Activated CD4-positive, alpha-beta T cell treated with anti-CD3 and anti-CD28 coated beads, Interleukin-2, amount 10 ng/mL, durations not matched to agents 7 days and 5 days (primary cell): ENCODE measurements at regions not wholly inside any gene's neighbourhood (a gene's known extent, or its start where the extent isn't known, plus 50 kb on each side); places are given as distances from the start of the nearest gene placed in this dataset.

Experiments
- CTCF ChIA-PET: fragments of 350-600 bp; sonication (Branson Sonifier 250); formaldehyde crosslinking; loops from one replicate; lab custom pipeline; 2021; ENCODE audit warnings: antibody characterized with exemption; lab: Charles Lee
- POLR2A ChIA-PET: fragments of 350-600 bp; sonication (Branson Sonifier 250); formaldehyde crosslinking; loops from one replicate; lab custom pipeline; 2021; ENCODE audit warnings: antibody characterized with exemption; lab: Charles Lee
- DNase-seq: peaks from one replicate; pipeline ENCODE4 v3.0.0-alpha.2; 2020
- H3K27ac Mint-ChIP-seq: one replicate; pipeline ENCODE4 v1.8.0; 2021; ENCODE audit warnings: mild to moderate bottlenecking, moderate library complexity, mixed read lengths
- H3K27me3 Mint-ChIP-seq: one replicate; pipeline ENCODE4 v1.8.0; 2021; ENCODE audit warnings: mixed read lengths
- H3K36me3 Mint-ChIP-seq: one replicate; pipeline ENCODE4 v1.8.0; 2021; ENCODE audit warnings: low read depth, mixed read lengths
- H3K4me1 Mint-ChIP-seq: one replicate; pipeline ENCODE4 v1.8.0; 2021; ENCODE audit warnings: mixed read lengths
- H3K4me3 Mint-ChIP-seq: one replicate; pipeline ENCODE4 v1.8.0; 2021; ENCODE audit warnings: mild to moderate bottlenecking, moderate library complexity, mixed read lengths
- H3K9me3 Mint-ChIP-seq: one replicate; pipeline ENCODE4 v1.8.0; 2021; ENCODE audit warnings: mixed read lengths

- DNase-seq = no peak
- Mint-ChIP-seq H3K4me1 (no peaks in the 10 kb centered on the region), H3K9me3 (no peaks in the 10 kb centered on the region), H3K27ac (no peak overlapping the region), H3K27me3 (no peaks in the 10 kb centered on the region), H3K4me3 (no peak overlapping the region), H3K36me3 (no peaks in the 10 kb centered on the region)
- CTCF ChIA-PET = interaction anchor here (1.1 kb wide), 1 partner anchor 10 kb away, joined by 3 read pairs; no protein-coding TSS in a partner anchor
- POLR2A ChIA-PET = no interaction called here
Measured at GRCh38 chr13:76440568-76440967, 445.6 kb downstream of the KCTD12 start.

- POLR2A ChIA-PET = no interaction called here
- H3K27me3 Mint-ChIP-seq = no peaks in the 10 kb centered on the region
Measured at GRCh38 chr13:76439546-76439945, 446.7 kb downstream of the KCTD12 start.

GRCh38 chr13:76438050-76438449, 448.2 kb downstream of the KCTD12 start:
- POLR2A ChIA-PET = no interaction called here
- DNase-seq = no peak
- H3K36me3 Mint-ChIP-seq = no peaks in the 10 kb centered on the region
- H3K27ac Mint-ChIP-seq = no peak overlapping the region
- no peaks in the 10 kb centered on the region for H3K27me3 Mint-ChIP-seq
- H3K4me3 Mint-ChIP-seq = no peak overlapping the region
- no peaks in the 10 kb centered on the region for H3K9me3 Mint-ChIP-seq
- H3K4me1 Mint-ChIP-seq = no peaks in the 10 kb centered on the region
- CTCF ChIA-PET = no interaction called here

More at GRCh38 chr13:76439546-76439945, 446.7 kb downstream of the KCTD12 start:
- no peak overlapping the region for H3K4me3 Mint-ChIP-seq
- H3K4me1 Mint-ChIP-seq = no peaks in the 10 kb centered on the region
- CTCF ChIA-PET = no interaction called here
- no peaks in the 10 kb centered on the region for H3K36me3 Mint-ChIP-seq
- no peaks in the 10 kb centered on the region for H3K9me3 Mint-ChIP-seq
- H3K27ac Mint-ChIP-seq = no peak overlapping the region
- DNase-seq = no peak

GRCh38 chr13:76425935-76426334, 460.3 kb downstream of the KCTD12 start:
- H3K36me3 Mint-ChIP-seq = no peaks in the 10 kb centered on the region
- H3K4me1 Mint-ChIP-seq = no peaks in the 10 kb centered on the region
- H3K27ac Mint-ChIP-seq = no peak overlapping the region
- no peak overlapping the region for H3K4me3 Mint-ChIP-seq
- POLR2A ChIA-PET = no interaction called here
- no peak for DNase-seq
- H3K27me3 Mint-ChIP-seq = peaks cover 2% of the 10 kb centered on the region
- no peaks in the 10 kb centered on the region for H3K9me3 Mint-ChIP-seq
- CTCF ChIA-PET = no interaction called here

- CTCF ChIA-PET = no interaction called here
- Mint-ChIP-seq H3K27me3 (peaks cover 2% of the 10 kb centered on the region), H3K4me3 (no peak overlapping the region), H3K27ac (no peak overlapping the region), H3K36me3 (no peaks in the 10 kb centered on the region), H3K9me3 (no peaks in the 10 kb centered on the region), H3K4me1 (no peaks in the 10 kb centered on the region)
- no peak for DNase-seq
- POLR2A ChIA-PET = no interaction called here
Measured at GRCh38 chr13:76421011-76421410, 465.2 kb downstream of the KCTD12 start.

- Mint-ChIP-seq H3K36me3 (no peaks in the 10 kb centered on the region), H3K9me3 (no peaks in the 10 kb centered on the region), H3K4me3 (no peak overlapping the region), H3K27me3 (peaks cover 2% of the 10 kb centered on the region), H3K27ac (no peak overlapping the region), H3K4me1 (no peaks in the 10 kb centered on the region)
- no peak for DNase-seq
- POLR2A ChIA-PET = no interaction called here
- CTCF ChIA-PET = interaction anchor here (0.5 kb wide), 1 partner anchor 768 kb away, joined by 3 read pairs; no protein-coding TSS in a partner anchor
Measured at GRCh38 chr13:76418404-76418803, 467.8 kb downstream of the KCTD12 start.

- Mint-ChIP-seq H3K36me3 (no peaks in the 10 kb centered on the region), H3K9me3 (no peaks in the 10 kb centered on the region), H3K27me3 (no peaks in the 10 kb centered on the region), H3K4me3 (no peak overlapping the region), H3K4me1 (no peaks in the 10 kb centered on the region), H3K27ac (no peak overlapping the region)
- POLR2A ChIA-PET = no interaction called here
- no peak for DNase-seq
- CTCF ChIA-PET = no interaction called here
Measured at GRCh38 chr13:76414320-76414719, 471.9 kb downstream of the KCTD12 start.

- H3K36me3 Mint-ChIP-seq = no peaks in the 10 kb centered on the region
- no peaks in the 10 kb centered on the region for H3K27me3 Mint-ChIP-seq
- CTCF ChIA-PET = interaction anchor here (0.6 kb wide), 1 partner anchor 25 kb away, joined by 3 read pairs; no protein-coding TSS in a partner anchor
- no peak overlapping the region for H3K27ac Mint-ChIP-seq
- H3K9me3 Mint-ChIP-seq = no peaks in the 10 kb centered on the region
- no peaks in the 10 kb centered on the region for H3K4me1 Mint-ChIP-seq
- no peak for DNase-seq
- POLR2A ChIA-PET = no interaction called here
- no peak overlapping the region for H3K4me3 Mint-ChIP-seq
Measured at GRCh38 chr13:76406243-76406642, 480.0 kb downstream of the KCTD12 start.

GRCh38 chr13:76398425-76398824, 487.8 kb downstream of the KCTD12 start:
- no peak overlapping the region for H3K4me3 Mint-ChIP-seq
- H3K36me3 Mint-ChIP-seq = no peaks in the 10 kb centered on the region
- H3K9me3 Mint-ChIP-seq = no peaks in the 10 kb centered on the region
- no peak for DNase-seq
- H3K4me1 Mint-ChIP-seq = peaks cover 2% of the 10 kb centered on the region
- ChIA-PET CTCF (no interaction called here), POLR2A (no interaction called here)
- no peak overlapping the region for H3K27ac Mint-ChIP-seq
- H3K27me3 Mint-ChIP-seq = no peaks in the 10 kb centered on the region

GRCh38 chr13:76397413-76397812, 488.8 kb downstream of the KCTD12 start:
- POLR2A ChIA-PET = no interaction called here
- no peaks in the 10 kb centered on the region for H3K9me3 Mint-ChIP-seq
- H3K27me3 Mint-ChIP-seq = no peaks in the 10 kb centered on the region
- CTCF ChIA-PET = interaction anchor here (0.6 kb wide), 1 partner anchor 158 kb away, joined by 4 read pairs; no protein-coding TSS in a partner anchor
- peaks cover 2% of the 10 kb centered on the region for H3K4me1 Mint-ChIP-seq
- H3K27ac Mint-ChIP-seq = peak overlapping the region; percentile 61
- no peak overlapping the region for H3K4me3 Mint-ChIP-seq
- DNase-seq = peak; percentile 6
- H3K36me3 Mint-ChIP-seq = no peaks in the 10 kb centered on the region

GRCh38 chr13:76389321-76389720, 496.9 kb downstream of the KCTD12 start:
- Mint-ChIP-seq H3K36me3 (no peaks in the 10 kb centered on the region), H3K27me3 (peaks cover 3% of the 10 kb centered on the region), H3K9me3 (no peaks in the 10 kb centered on the region), H3K4me1 (no peaks in the 10 kb centered on the region), H3K27ac (no peak overlapping the region), H3K4me3 (no peak overlapping the region)
- ChIA-PET POLR2A (no interaction called here), CTCF (no interaction called here)
- no peak for DNase-seq

- no peak overlapping the region for H3K27ac Mint-ChIP-seq
- H3K4me1 Mint-ChIP-seq = no peaks in the 10 kb centered on the region
- POLR2A ChIA-PET = no interaction called here
- no peaks in the 10 kb centered on the region for H3K36me3 Mint-ChIP-seq
- DNase-seq = no peak
- CTCF ChIA-PET = no interaction called here
- no peak overlapping the region for H3K4me3 Mint-ChIP-seq
- H3K27me3 Mint-ChIP-seq = peaks cover 3% of the 10 kb centered on the region
- no peaks in the 10 kb centered on the region for H3K9me3 Mint-ChIP-seq
Measured at GRCh38 chr13:76387566-76387965, 498.6 kb downstream of the KCTD12 start.

GRCh38 chr13:76386321-76386720, 499.9 kb downstream of the KCTD12 start:
- Mint-ChIP-seq H3K27me3 (peaks cover 3% of the 10 kb centered on the region), H3K36me3 (no peaks in the 10 kb centered on the region), H3K9me3 (no peaks in the 10 kb centered on the region), H3K4me1 (no peaks in the 10 kb centered on the region), H3K27ac (no peak overlapping the region), H3K4me3 (no peak overlapping the region)
- DNase-seq = no peak
- ChIA-PET POLR2A (no interaction called here), CTCF (no interaction called here)

GRCh38 chr13:76385586-76385985, 500.6 kb downstream of the KCTD12 start:
- Mint-ChIP-seq H3K27ac (no peak overlapping the region), H3K9me3 (no peaks in the 10 kb centered on the region), H3K4me3 (no peak overlapping the region), H3K36me3 (no peaks in the 10 kb centered on the region), H3K27me3 (peaks cover 3% of the 10 kb centered on the region), H3K4me1 (no peaks in the 10 kb centered on the region)
- CTCF ChIA-PET = no interaction called here
- POLR2A ChIA-PET = no interaction called here
- DNase-seq = no peak
